PC-9 (cell line): ENCODE measurements at regions not wholly inside any gene's neighbourhood (a gene's known extent, or its start where the extent isn't known, plus 50 kb on each side); places are given as distances from the start of the nearest gene placed in this dataset.

ENCODE experiments used
- EZH2 ChIP-seq: fragments of 200-600 bp; sonication (generic); IDR thresholded peaks from 2 replicates; pipeline ENCODE4 v1.8.0; 2017; ENCODE audit warnings: antibody characterized with exemption, low read depth
- TF ChIP-seq, protein P1 (sequence below): fragments of 200-600 bp; sonication (generic); conservative IDR thresholded peaks from 2 replicates; pipeline ENCODE4 v1.6.1; 2017; ENCODE audit warnings: mixed run types, antibody characterized with exemption, mild to moderate bottlenecking, moderate library complexity

DNA sequence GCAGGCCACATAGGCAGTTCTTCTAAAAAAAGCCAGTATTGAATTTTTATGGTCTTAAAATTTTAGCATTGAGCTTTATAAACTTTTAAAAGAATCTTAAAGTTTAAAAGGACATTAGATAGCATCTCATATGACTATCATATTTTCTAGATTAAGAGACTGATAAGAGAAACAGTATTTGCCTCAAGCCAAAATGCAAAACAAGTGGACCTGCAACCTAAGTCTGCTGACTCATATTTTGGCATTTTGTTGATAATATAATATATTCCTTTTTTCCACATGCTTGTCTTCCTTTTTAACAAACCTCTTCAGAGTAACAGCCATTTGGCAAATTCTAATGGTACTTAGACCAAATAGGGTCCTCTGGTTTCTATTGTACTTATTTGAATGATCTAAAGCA is 328.5 kb upstream of the GALNTL6 start:
- no peak for TF ChIP-seq EZH2
- TF ChIP-seq, protein P1, sequence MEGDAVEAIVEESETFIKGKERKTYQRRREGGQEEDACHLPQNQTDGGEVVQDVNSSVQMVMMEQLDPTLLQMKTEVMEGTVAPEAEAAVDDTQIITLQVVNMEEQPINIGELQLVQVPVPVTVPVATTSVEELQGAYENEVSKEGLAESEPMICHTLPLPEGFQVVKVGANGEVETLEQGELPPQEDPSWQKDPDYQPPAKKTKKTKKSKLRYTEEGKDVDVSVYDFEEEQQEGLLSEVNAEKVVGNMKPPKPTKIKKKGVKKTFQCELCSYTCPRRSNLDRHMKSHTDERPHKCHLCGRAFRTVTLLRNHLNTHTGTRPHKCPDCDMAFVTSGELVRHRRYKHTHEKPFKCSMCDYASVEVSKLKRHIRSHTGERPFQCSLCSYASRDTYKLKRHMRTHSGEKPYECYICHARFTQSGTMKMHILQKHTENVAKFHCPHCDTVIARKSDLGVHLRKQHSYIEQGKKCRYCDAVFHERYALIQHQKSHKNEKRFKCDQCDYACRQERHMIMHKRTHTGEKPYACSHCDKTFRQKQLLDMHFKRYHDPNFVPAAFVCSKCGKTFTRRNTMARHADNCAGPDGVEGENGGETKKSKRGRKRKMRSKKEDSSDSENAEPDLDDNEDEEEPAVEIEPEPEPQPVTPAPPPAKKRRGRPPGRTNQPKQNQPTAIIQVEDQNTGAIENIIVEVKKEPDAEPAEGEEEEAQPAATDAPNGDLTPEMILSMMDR: no peak
